DOHH2 (cell line): ENCODE measurements at regions not wholly inside any gene's neighbourhood (a gene's known extent, or its start where the extent isn't known, plus 50 kb on each side); places are given as distances from the start of the nearest gene placed in this dataset.

Source experiments
- H3F3A ChIP-seq: fragments of 200-600 bp; sonication (generic), shearing (Covaris generic); 2 replicates; pipeline ENCODE4 v1.6.0; 2016; ENCODE audit warnings: antibody characterized with exemption, mild to moderate bottlenecking; ENCODE audit not compliant: control insufficient read depth, insufficient read depth
- H3K27ac ChIP-seq: fragments of 200-600 bp; sonication (generic); 2 replicates; pipeline ENCODE4 v1.5.1; 2014; ENCODE audit warnings: low read depth, mild to moderate bottlenecking, low read length, moderate library complexity
- H3K27me3 ChIP-seq: fragments of 200-600 bp; sonication (generic); 2 replicates; pipeline ENCODE4 v1.6.1; 2014; ENCODE audit warnings: mild to moderate bottlenecking, low read length, mixed read lengths; ENCODE audit not compliant: control insufficient read depth
- H3K36me3 ChIP-seq: fragments of 200-600 bp; sonication (generic); 2 replicates; pipeline ENCODE4 v1.6.1; 2014; ENCODE audit warnings: mild to moderate bottlenecking, low read length, moderate library complexity, mixed read lengths; ENCODE audit not compliant: control insufficient read depth
- H3K4me1 ChIP-seq: fragments of 200-600 bp; sonication (generic); 2 replicates; pipeline ENCODE4 v1.6.1; 2014; ENCODE audit warnings: mild to moderate bottlenecking, low read length, mixed read lengths; ENCODE audit not compliant: control insufficient read depth
- H3K4me2 ChIP-seq: fragments of 200-600 bp; sonication (generic); 2 replicates; pipeline ENCODE4 v1.6.0; 2014; ENCODE audit warnings: mild to moderate bottlenecking, low read length, moderate library complexity
- H3K4me3 ChIP-seq: fragments of 200-600 bp; sonication (generic); 2 replicates; pipeline ENCODE4 v1.5.1; 2014; ENCODE audit warnings: mild to moderate bottlenecking, low read length, mixed read lengths
- H3K79me2 ChIP-seq: fragments of 200-600 bp; sonication (generic); 2 replicates; pipeline ENCODE4 v1.6.1; 2014; ENCODE audit warnings: mild to moderate bottlenecking, low read length, mixed read lengths; ENCODE audit not compliant: control insufficient read depth
- H3K9me2 ChIP-seq: fragments of 200-600 bp; sonication (generic); replicated peaks from 2 replicates; pipeline ENCODE4 v1.6.1; 2014; ENCODE audit warnings: mild to moderate bottlenecking, low read length, mixed read lengths; ENCODE audit not compliant: control insufficient read depth
- H3K9me3 ChIP-seq: fragments of 200-600 bp; sonication (generic); 2 replicates; pipeline ENCODE4 v1.6.1; 2014; ENCODE audit warnings: antibody characterized with exemption, low read length, mixed read lengths; ENCODE audit not compliant: control insufficient read depth, insufficient read depth
- H4K20me1 ChIP-seq: fragments of 200-600 bp; sonication (generic); 2 replicates; pipeline ENCODE4 v1.6.0; 2014; ENCODE audit warnings: low read depth, mild to moderate bottlenecking, antibody characterized with exemption, low read length, moderate library complexity; ENCODE audit not compliant: control insufficient read depth, insufficient read depth
- CTCF ChIP-seq: fragments of 200-600 bp; sonication (generic); IDR thresholded peaks from one replicate; pipeline ENCODE4 v1.5.1; 2014; ENCODE audit warnings: antibody characterized with exemption, mild to moderate bottlenecking, low read depth, low read length; ENCODE audit not compliant: poor library complexity, severe bottlenecking
- EZH2phosphoT487 ChIP-seq: fragments of 200-600 bp; sonication (generic); IDR thresholded peaks from 2 replicates; pipeline ENCODE4 v1.6.1; 2017; ENCODE audit warnings: borderline replicate concordance, mild to moderate bottlenecking, antibody characterized with exemption, low read length, moderate library complexity, mixed read lengths

- no peak overlapping the region for H3K27ac ChIP-seq
- no peaks in the 10 kb centered on the region for H3K4me1 ChIP-seq
- H3K9me3 ChIP-seq, result no peaks in the 10 kb centered on the region
- H3K27me3 ChIP-seq, result no peaks in the 10 kb centered on the region
- H3K9me2 ChIP-seq, result no peaks in the 10 kb centered on the region
- no peak overlapping the region for H3K4me3 ChIP-seq
- no peaks in the 10 kb centered on the region for H3K36me3 ChIP-seq
- no peak overlapping the region for H3K4me2 ChIP-seq
- no peak for TF ChIP-seq CTCF
- no peak for TF ChIP-seq EZH2phosphoT487
- no peaks in the 10 kb centered on the region for H4K20me1 ChIP-seq
- H3F3A ChIP-seq, result no peaks in the 10 kb centered on the region
- H3K79me2 ChIP-seq, result no peaks in the 10 kb centered on the region
Measured at GRCh38 chr2:120797421-120798221, 62.0 kb downstream of the GLI2 start.

- no peak overlapping the region for H3K4me2 ChIP-seq
- H3K36me3 ChIP-seq, result no peaks in the 10 kb centered on the region
- no peak overlapping the region for H3K27ac ChIP-seq
- H3K4me1 ChIP-seq, result no peaks in the 10 kb centered on the region
- H3K9me2 ChIP-seq, result no peaks in the 10 kb centered on the region
- no peaks in the 10 kb centered on the region for H3K79me2 ChIP-seq
- no peaks in the 10 kb centered on the region for H3K9me3 ChIP-seq
- H3K27me3 ChIP-seq, result no peaks in the 10 kb centered on the region
- TF ChIP-seq CTCF (no peak), EZH2phosphoT487 (no peak)
- no peaks in the 10 kb centered on the region for H3F3A ChIP-seq
- H3K4me3 ChIP-seq, result no peak overlapping the region
- H4K20me1 ChIP-seq, result no peaks in the 10 kb centered on the region
Measured at GRCh38 chr2:120798567-120799247, 63.0 kb downstream of the GLI2 start.

- H3K79me2 ChIP-seq, result no peaks in the 10 kb centered on the region
- no peaks in the 10 kb centered on the region for H3K9me2 ChIP-seq
- H4K20me1 ChIP-seq, result no peaks in the 10 kb centered on the region
- H3K4me3 ChIP-seq, result no peak overlapping the region
- H3F3A ChIP-seq, result no peaks in the 10 kb centered on the region
- no peak overlapping the region for H3K4me2 ChIP-seq
- H3K9me3 ChIP-seq, result no peaks in the 10 kb centered on the region
- no peak overlapping the region for H3K27ac ChIP-seq
- TF ChIP-seq CTCF (no peak), EZH2phosphoT487 (no peak)
- no peaks in the 10 kb centered on the region for H3K4me1 ChIP-seq
- H3K27me3 ChIP-seq, result no peaks in the 10 kb centered on the region
- no peaks in the 10 kb centered on the region for H3K36me3 ChIP-seq
Measured at GRCh38 chr2:120802158-120802557, 66.5 kb downstream of the GLI2 start.
